IPS-15b (cell line): ENCODE measurements at regions not wholly inside any gene's neighbourhood (a gene's known extent, or its start where the extent isn't known, plus 50 kb on each side); places are given as distances from the start of the nearest gene placed in this dataset.

Experiments used
- H3K27me3 ChIP-seq: one replicate; pipeline ENCODE4 v1.6.1; 2013; ENCODE audit warnings: low read length; ENCODE audit not compliant: control insufficient read depth, insufficient read depth
- H3K36me3 ChIP-seq: one replicate; pipeline ENCODE4 v1.6.1; 2013; ENCODE audit warnings: low read length; ENCODE audit not compliant: control insufficient read depth, insufficient read depth
- H3K4me1 ChIP-seq: one replicate; pipeline ENCODE4 v1.6.1; 2013; ENCODE audit warnings: mild to moderate bottlenecking, low read length; ENCODE audit not compliant: control insufficient read depth, insufficient read depth
- H3K4me3 ChIP-seq: one replicate; pipeline ENCODE4 v1.5.1; 2013; ENCODE audit warnings: low read depth, low read length
- H3K9ac ChIP-seq: one replicate; pipeline ENCODE4 v1.6.1; 2013; ENCODE audit warnings: low read depth, mild to moderate bottlenecking, low read length
- H3K9me3 ChIP-seq: one replicate; pipeline ENCODE4 v1.6.1; 2013; ENCODE audit warnings: mild to moderate bottlenecking, low read length; ENCODE audit not compliant: control insufficient read depth, insufficient read depth

- no peak overlapping the region for H3K4me3 ChIP-seq
- no peak overlapping the region for H3K9ac ChIP-seq
- no peaks in the 10 kb centered on the region for H3K36me3 ChIP-seq
- H3K9me3 ChIP-seq = no peaks in the 10 kb centered on the region
- no peaks in the 10 kb centered on the region for H3K4me1 ChIP-seq
- no peaks in the 10 kb centered on the region for H3K27me3 ChIP-seq
Observed at GRCh38 chr2:120401275-120402066, 55.5 kb downstream of the INHBB start.

DNA sequence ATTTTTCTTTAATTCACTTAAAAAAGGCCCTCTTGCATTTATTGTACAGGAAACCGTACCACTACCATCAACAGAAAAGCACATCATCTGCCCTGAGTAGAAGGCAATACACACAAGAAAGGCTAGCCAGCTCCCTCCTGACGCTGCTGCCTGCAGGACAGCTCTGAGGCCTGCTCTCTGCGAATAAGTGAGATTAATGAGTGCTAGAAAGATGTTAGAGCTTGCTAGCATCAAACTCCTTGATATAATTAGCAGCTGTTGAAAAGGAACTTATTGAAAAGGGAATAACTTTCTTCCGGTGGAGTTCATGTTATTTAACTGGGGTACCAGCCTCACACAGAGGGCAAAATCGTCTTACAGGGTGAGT, 56.1 kb downstream of the INHBB start:
- H3K4me3 ChIP-seq = no peak overlapping the region
- no peak overlapping the region for H3K9ac ChIP-seq
- H3K27me3 ChIP-seq = no peaks in the 10 kb centered on the region
- H3K9me3 ChIP-seq = no peaks in the 10 kb centered on the region
- H3K4me1 ChIP-seq = no peaks in the 10 kb centered on the region
- no peaks in the 10 kb centered on the region for H3K36me3 ChIP-seq

GRCh38 chr2:120402508-120402907, 56.6 kb downstream of the INHBB start:
- H3K27me3 ChIP-seq = no peaks in the 10 kb centered on the region
- no peak overlapping the region for H3K9ac ChIP-seq
- no peaks in the 10 kb centered on the region for H3K36me3 ChIP-seq
- H3K4me3 ChIP-seq = no peak overlapping the region
- H3K4me1 ChIP-seq = no peaks in the 10 kb centered on the region
- H3K9me3 ChIP-seq = no peaks in the 10 kb centered on the region

GRCh38 chr2:120403261-120403660, 57.3 kb downstream of the INHBB start:
- no peaks in the 10 kb centered on the region for H3K27me3 ChIP-seq
- H3K36me3 ChIP-seq = no peaks in the 10 kb centered on the region
- H3K4me1 ChIP-seq = no peaks in the 10 kb centered on the region
- no peak overlapping the region for H3K9ac ChIP-seq
- H3K9me3 ChIP-seq = no peaks in the 10 kb centered on the region
- H3K4me3 ChIP-seq = no peak overlapping the region

GRCh38 chr2:120403676-120404075, 57.7 kb downstream of the INHBB start:
- Histone ChIP-seq H3K27me3 (no peaks in the 10 kb centered on the region), H3K4me3 (no peak overlapping the region), H3K36me3 (no peaks in the 10 kb centered on the region), H3K9me3 (no peaks in the 10 kb centered on the region), H3K9ac (no peak overlapping the region), H3K4me1 (no peaks in the 10 kb centered on the region)

- no peaks in the 10 kb centered on the region for H3K4me1 ChIP-seq
Observed at GRCh38 chr2:120404274-120404673, 58.3 kb downstream of the INHBB start.

DNA sequence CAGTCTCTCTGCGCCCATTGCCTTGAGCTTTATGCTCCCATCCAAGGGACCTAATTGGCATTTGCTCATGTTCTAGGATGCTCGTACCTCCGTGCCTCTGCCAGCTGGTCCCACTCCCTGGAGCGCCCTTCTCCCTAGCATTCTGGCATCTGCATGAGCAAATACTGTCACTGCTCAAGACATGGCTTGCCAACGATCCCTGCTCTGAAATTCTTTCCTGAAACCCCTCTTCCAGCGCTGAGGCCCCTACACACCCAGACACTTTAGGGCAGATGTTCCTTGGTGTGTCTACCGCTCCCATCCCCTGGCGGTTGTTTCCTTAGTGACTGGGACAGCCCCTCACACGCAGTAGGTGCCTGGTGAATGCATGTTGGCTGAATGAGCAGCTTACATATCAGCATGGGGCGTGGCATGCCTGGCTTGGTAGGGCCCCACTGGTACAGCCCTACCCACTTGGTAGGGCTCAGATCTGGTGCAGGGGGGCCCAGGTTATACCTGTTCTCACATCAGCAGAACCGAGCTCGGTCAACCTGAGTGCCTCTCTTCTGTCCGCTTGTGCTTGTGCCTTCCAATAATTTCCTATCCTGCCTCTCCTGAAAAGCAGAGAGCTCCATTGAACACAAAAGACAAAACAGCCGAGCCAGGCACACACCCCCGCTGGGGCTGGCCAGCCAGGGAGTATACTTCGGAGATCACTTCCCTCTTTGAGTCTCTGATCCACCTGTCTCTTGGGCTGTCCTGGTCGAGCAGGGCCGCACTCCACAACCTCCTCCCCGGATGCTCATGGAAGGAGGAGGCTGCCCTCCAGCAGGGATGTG, 59.2 kb downstream of the INHBB start:
- Histone ChIP-seq H3K9ac (no peak overlapping the region), H3K36me3 (no peaks in the 10 kb centered on the region), H3K4me3 (no peak overlapping the region), H3K4me1 (no peaks in the 10 kb centered on the region), H3K9me3 (no peaks in the 10 kb centered on the region), H3K27me3 (no peaks in the 10 kb centered on the region)

More at GRCh38 chr2:120404274-120404673, 58.3 kb downstream of the INHBB start:
- Histone ChIP-seq H3K4me3 (no peak overlapping the region), H3K9ac (no peak overlapping the region), H3K27me3 (no peaks in the 10 kb centered on the region), H3K9me3 (no peaks in the 10 kb centered on the region), H3K36me3 (no peaks in the 10 kb centered on the region)

DNA sequence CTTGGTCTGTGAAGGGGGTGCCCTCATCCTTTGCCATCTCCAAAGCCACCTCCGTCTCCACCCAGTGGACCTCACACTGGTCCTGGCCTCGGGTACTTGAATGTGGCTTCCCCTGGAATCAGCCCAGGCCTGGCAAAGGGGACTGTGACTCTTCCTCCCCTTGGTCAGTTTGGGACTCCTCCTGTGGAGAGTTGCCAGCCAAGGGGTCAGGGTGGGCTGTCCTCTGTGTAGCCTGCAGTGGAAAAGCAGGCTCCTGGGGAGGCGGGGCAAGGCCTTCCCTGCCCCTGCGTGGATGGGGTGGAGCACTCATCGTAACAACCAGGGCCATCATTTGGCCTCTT, 59.8 kb downstream of the INHBB start:
- H3K4me3 ChIP-seq = no peak overlapping the region
- no peak overlapping the region for H3K9ac ChIP-seq
- no peaks in the 10 kb centered on the region for H3K9me3 ChIP-seq
- H3K4me1 ChIP-seq = no peaks in the 10 kb centered on the region
- no peaks in the 10 kb centered on the region for H3K27me3 ChIP-seq
- no peaks in the 10 kb centered on the region for H3K36me3 ChIP-seq

- Histone ChIP-seq H3K4me3 (no peak overlapping the region), H3K9ac (no peak overlapping the region), H3K9me3 (no peaks in the 10 kb centered on the region), H3K36me3 (no peaks in the 10 kb centered on the region), H3K27me3 (no peaks in the 10 kb centered on the region), H3K4me1 (no peaks in the 10 kb centered on the region)
Observed at GRCh38 chr2:120406566-120406965, 60.6 kb downstream of the INHBB start.

DNA sequence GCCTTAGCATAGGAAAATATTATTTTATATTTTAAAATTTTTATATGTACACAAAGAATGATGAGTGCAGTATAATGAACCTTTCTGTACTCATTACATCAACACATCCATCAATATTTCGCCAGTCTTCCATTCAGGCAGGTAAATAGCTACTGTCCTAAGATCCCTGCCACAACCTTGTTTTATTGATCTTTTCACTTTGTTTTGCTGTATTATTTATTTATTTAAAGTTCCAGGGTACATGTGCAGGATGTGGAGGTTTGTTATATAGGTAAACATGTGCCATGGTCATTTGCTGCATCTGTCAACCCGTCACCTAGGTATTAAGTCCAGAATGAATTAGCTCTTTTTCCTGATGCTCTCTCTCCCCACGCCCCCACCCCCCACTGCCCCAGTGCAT, 64.6 kb downstream of the INHBB start:
- Histone ChIP-seq H3K36me3 (no peaks in the 10 kb centered on the region), H3K4me3 (no peak overlapping the region), H3K27me3 (no peaks in the 10 kb centered on the region), H3K9me3 (no peaks in the 10 kb centered on the region), H3K9ac (no peak overlapping the region), H3K4me1 (no peaks in the 10 kb centered on the region)

DNA sequence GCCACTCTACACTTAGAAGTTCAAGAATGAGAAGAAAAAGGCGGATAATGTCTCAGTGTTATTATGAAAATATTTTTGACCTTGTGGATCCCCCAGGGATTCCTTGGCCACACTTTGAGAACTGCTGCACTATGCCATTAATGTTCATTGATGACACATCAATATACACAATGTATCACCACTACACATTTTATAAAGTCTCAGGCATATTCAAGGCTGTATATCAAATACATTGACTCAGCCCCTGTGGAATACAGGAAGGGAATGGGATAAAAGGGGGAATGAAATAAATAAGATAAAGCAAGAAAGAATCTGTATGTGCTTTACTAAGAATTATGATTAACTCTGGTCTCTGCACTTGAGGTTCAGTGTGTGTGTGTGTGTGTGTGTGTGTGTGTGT, 69.1 kb downstream of the INHBB start:
- H3K9ac ChIP-seq = no peak overlapping the region
- no peaks in the 10 kb centered on the region for H3K9me3 ChIP-seq
- peaks cover 3% of the 10 kb centered on the region for H3K27me3 ChIP-seq
- no peaks in the 10 kb centered on the region for H3K4me1 ChIP-seq
- no peaks in the 10 kb centered on the region for H3K36me3 ChIP-seq
- H3K4me3 ChIP-seq = no peak overlapping the region
